ENCODE measurements at regions not wholly inside any gene's neighbourhood (a gene's known extent, or its start where the extent isn't known, plus 50 kb on each side); places are given as distances from the start of the nearest gene placed in this dataset.

- H3K79me1 ChIP-seq (ENCODE audit: low read depth, low read length) = no peaks in the 10 kb centered on the region
- no peaks in the 10 kb centered on the region; a peak in 1 of 7 replicates for H3K27me3 ChIP-seq (replicated peaks in 1 of 4; ENCODE audit: control insufficient read depth in 3 of 4, extremely low read depth in 1 of 4, insufficient read depth in 3 of 4, low read length in 3 of 4)
- H3K4me3 ChIP-seq (ENCODE audit: extremely low read depth in 1 of 4, insufficient read depth in 2 of 4, low read depth in 3 of 4, low read length in 4 of 4) = no peak overlapping the region
- H2BK120ac ChIP-seq (replicated peaks; ENCODE audit: low read depth, low read length) = no peak overlapping the region
- no peak overlapping the region for H3K4ac ChIP-seq (replicated peaks; ENCODE audit: insufficient read length, low read depth, low read length)
- H3K9me3 ChIP-seq (ENCODE audit: insufficient read depth in 2 of 2, low read depth in 1 of 2, low read length in 1 of 2) = no peaks in the 10 kb centered on the region
- TF ChIP-seq RAD21 (IDR thresholded peaks at IDR 0.05 in 1 of 2, conservative IDR thresholded peaks at IDR 0.05 in 1 of 2; ENCODE audit: low read depth in 2 of 2, low read length in 2 of 2) (no peak), YY1 (IDR thresholded peaks at IDR 0.05; ENCODE audit: low read depth, low read length) (no peak), HDAC2 (IDR thresholded peaks at IDR 0.05; ENCODE audit: borderline replicate concordance in 1 of 2, low read depth in 2 of 2, low read length in 2 of 2) (no peak), RNF2 (IDR thresholded peaks at IDR 0.05; ENCODE audit: borderline replicate concordance, low read depth, low read length, missing control alignments, poor library complexity, severe bottlenecking) (no peak), TAF7 (optimal IDR thresholded peaks at IDR 0.05; ENCODE audit: borderline replicate concordance, low read depth, low read length) (no peak), SIX5 (IDR thresholded peaks at IDR 0.05; ENCODE audit: low read depth, low read length) (no peak), EP300 (IDR thresholded peaks at IDR 0.05; ENCODE audit: borderline replicate concordance in 1 of 2, low read depth in 2 of 2, low read length in 2 of 2) (no peak), SIN3A (conservative IDR thresholded peaks at IDR 0.05 in 1 of 2, IDR thresholded peaks at IDR 0.05 in 1 of 2; ENCODE audit: low read depth in 1 of 2, low read length in 2 of 2) (no peak), GABPA (IDR thresholded peaks at IDR 0.05; ENCODE audit: borderline replicate concordance, insufficient read depth, low read length) (no peak)
- H2BK15ac ChIP-seq (ENCODE audit: low read length) = no peak overlapping the region
- H3K4me1 ChIP-seq (replicated peaks in 1 of 4; ENCODE audit: control insufficient read depth in 3 of 4, insufficient read depth in 4 of 4, low read length in 3 of 4) = peaks cover 0 to 3% (median 0%) of the 10 kb centered on the region in 4 experiments; a peak in 2 of 7 replicates
- H3K18ac ChIP-seq (ENCODE audit: extremely low read depth, low read length) = no peak overlapping the region
- no peak overlapping the region for H3K27ac ChIP-seq (ENCODE audit: low read depth, low read length)
- no peak overlapping the region for H4K5ac ChIP-seq (ENCODE audit: insufficient read length, low read depth, low read length)
- FAIRE-seq (no peak), DNase-seq (ENCODE audit: low read depth in 1 of 2, low spot score in 2 of 2) (no peak)
- no peak overlapping the region for H3K14ac ChIP-seq (ENCODE audit: insufficient read length)
- POLR2A ChIA-PET (ENCODE audit: partially characterized antibody) = no interaction called here
- no peaks in the 10 kb centered on the region for H4K20me1 ChIP-seq (replicated peaks in 1 of 2; ENCODE audit: control insufficient read depth in 1 of 2, insufficient read depth in 2 of 2, low read length in 2 of 2)
- H3K79me2 ChIP-seq (ENCODE audit: control insufficient read depth in 1 of 2, insufficient read depth in 2 of 2, low read length in 2 of 2) = no peaks in the 10 kb centered on the region
- no peak overlapping the region for H4K91ac ChIP-seq (replicated peaks; ENCODE audit: insufficient read length, low read length)
- no peak overlapping the region for H2BK20ac ChIP-seq (ENCODE audit: low read length)
- H2AFZ ChIP-seq (ENCODE audit: low read length) = no peak overlapping the region
- no peaks in the 10 kb centered on the region for H3K23me2 ChIP-seq (ENCODE audit: low read depth, low read length)
- no peak overlapping the region for H2BK5ac ChIP-seq (ENCODE audit: low read depth, low read length)
- H2AK5ac ChIP-seq (ENCODE audit: low read depth, low read length) = no peak overlapping the region
- no peak overlapping the region for H2BK12ac ChIP-seq (ENCODE audit: low read depth, low read length)
- H3K9ac ChIP-seq (replicated peaks in 1 of 4; ENCODE audit: extremely low read depth in 1 of 4, low read depth in 3 of 4, low read length in 3 of 4) = no peak overlapping the region
- WGBS, 2 experiments (ENCODE audit: extremely low coverage in 1 of 2, insufficient coverage in 1 of 2, insufficient read length in 1 of 2, insufficient replicate concordance in 2 of 2, low coverage in 1 of 2, low lambda C conversion rate in 2 of 2, missing lambda C conversion rate in 1 of 2) = 94% methylated on average over 1 of the region's 1 CpG; no CpG with 5 or more reads in 1 of the 2 experiments
- no peak overlapping the region for H3K4me2 ChIP-seq (ENCODE audit: insufficient read depth in 1 of 2, low read depth in 2 of 2, low read length in 2 of 2)
- H4K8ac ChIP-seq (ENCODE audit: extremely low read depth, insufficient read depth, low read length) = no peak overlapping the region
- no peaks in the 10 kb centered on the region for H3K36me3 ChIP-seq (ENCODE audit: control insufficient read depth in 2 of 4, insufficient read depth in 4 of 4, low read length in 3 of 4)
- CTCF ChIA-PET (ENCODE audit: partially characterized antibody) = interaction anchor here (0.6 to 1.3 kb wide), 3 partner anchors 55 to 607 kb away, joined by 3 to 4 read pairs (median 3); no protein-coding TSS in a partner anchor
- no peak overlapping the region for H3K56ac ChIP-seq (replicated peaks; ENCODE audit: insufficient read length, low read depth, low read length)
- no peak overlapping the region for H3K23ac ChIP-seq (ENCODE audit: insufficient read length)
These were observed 99.1 kb downstream of the PLCE1 start for GRCh38 chr10:94092848-94093247.

Data from H1 (cell line).